GM12865 (cell line): ENCODE measurements at regions not wholly inside any gene's neighbourhood (a gene's known extent, or its start where the extent isn't known, plus 50 kb on each side); places are given as distances from the start of the nearest gene placed in this dataset.

Source experiments
- DNase-seq: peaks from one replicate; pipeline ENCODE4 v3.0.0; 2010; ENCODE audit warnings: low read depth
- H3K4me3 ChIP-seq: 2 replicates; pipeline ENCODE4 v1.5.1; 2011; ENCODE audit warnings: mild to moderate bottlenecking, low read depth, low read length, control low read depth
- CTCF ChIP-seq: IDR thresholded peaks from 2 replicates; pipeline ENCODE4 v1.5.1; 2011; ENCODE audit warnings: low read length, control low read depth, low read depth, inconsistent platforms; ENCODE audit not compliant: insufficient read depth; ENCODE audit errors: missing control alignments

DNA sequence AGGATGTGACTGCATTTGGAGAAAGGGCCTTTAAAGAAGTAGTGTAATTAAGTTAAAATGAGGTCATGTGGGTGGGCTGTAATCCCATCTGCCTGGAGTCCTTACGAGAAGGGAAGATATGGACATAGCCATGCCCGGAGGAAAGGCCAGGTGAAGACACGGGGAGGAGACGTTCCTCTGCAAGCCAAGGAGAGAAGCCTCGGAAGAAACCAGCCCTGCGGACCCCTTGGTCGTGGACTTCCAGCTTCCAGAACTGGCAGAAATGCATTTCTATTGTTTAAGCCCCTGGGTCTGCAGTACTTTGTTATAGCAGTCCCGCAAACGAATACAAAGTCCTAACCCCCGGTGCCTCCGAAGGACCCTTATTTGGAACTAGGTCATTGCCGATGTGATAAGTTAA, 87.6 kb upstream of the TAF1B start:
- no peak overlapping the region for H3K4me3 ChIP-seq
- no peak for TF ChIP-seq CTCF

GRCh38 chr2:9756692-9757250, 86.5 kb upstream of the TAF1B start:
- DNase-seq, result no peak
- H3K4me3 ChIP-seq, result no peak overlapping the region
- no peak for TF ChIP-seq CTCF

More for the DNA sequence above, 87.6 kb upstream of the TAF1B start:
- DNase-seq, result no peak

DNA sequence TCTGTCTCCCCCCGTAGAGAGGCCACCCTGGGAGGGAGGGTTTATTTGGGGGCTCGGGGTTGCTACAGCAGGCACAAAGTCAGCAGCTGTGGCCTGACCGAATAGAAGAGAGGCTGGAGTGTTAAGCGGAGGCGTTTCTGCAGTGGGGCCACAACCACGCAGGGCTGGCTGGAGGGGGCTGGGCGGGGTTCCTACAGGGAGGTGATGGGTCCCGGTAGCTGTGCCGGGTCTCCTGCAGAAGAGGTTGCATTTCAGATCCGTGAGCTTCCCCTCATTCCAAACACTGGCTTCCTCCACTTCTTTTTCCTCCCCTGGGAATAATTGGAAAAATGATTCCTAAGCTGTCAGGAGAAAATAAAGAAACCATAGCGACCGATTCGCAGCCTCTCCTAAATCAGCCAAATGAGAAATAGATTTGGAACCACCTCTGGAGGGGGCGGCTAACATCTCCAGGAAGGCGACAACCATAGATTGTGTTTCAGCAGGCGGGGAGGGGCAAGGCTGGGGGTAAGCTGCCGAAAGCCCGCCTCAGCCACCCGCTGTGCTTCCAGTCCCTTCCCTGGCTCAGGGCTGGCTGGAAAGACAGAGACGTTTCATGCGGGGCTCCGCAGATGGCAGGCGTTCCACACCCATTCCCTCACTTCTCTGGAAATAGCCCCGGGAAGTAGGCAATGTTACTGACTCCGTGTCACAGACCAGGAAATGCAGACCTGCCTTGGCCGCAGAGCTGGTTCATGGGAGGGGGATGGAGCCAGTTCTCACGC, 85.6 kb upstream of the TAF1B start:
- DNase-seq, result no peak
- no peak overlapping the region for H3K4me3 ChIP-seq
- no peak for TF ChIP-seq CTCF

GRCh38 chr2:9758741-9759140, 84.5 kb upstream of the TAF1B start:
- no peak for TF ChIP-seq CTCF
- DNase-seq, result no peak
- H3K4me3 ChIP-seq, result no peak overlapping the region

DNA sequence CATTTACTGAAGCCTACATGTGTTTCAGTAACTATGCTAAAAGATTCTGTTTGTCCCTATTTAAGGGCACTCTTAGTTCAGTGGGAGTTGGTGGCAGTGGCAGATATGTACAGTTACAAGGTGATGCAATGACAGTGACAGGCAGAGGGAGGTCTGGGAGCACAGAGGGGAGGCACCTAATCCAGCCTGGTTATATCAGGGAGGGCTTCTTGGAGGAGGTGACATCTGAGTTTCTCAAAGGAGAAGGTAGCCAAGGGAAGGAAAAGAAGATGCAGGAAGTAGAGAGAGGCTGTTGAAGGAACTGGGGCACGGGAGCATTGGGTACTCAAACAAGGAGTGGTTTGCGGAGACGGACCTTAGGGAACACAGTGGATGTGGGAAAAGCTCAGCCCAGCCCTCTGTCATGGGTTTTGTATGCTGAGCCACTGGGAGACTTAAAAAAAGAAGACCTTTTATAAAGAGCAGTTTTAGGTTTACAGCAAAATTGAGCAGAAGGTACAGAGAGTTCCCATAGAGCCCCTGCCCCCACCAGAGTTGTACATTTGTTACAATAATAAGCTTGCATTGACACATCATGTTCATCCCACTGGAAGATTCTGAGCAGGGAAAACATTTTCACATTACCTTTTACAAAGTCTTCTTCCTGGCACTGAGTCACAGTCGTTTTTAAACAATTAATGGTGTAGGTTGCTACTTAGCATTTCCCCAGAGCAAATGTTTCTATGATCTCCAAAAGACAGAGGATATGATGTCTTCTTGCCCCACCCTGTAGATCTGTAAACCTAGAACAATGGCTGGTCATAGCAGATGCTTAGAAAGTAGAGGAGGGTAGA, 83.0 kb upstream of the TAF1B start:
- H3K4me3 ChIP-seq, result no peak overlapping the region
- no peak for DNase-seq
- TF ChIP-seq CTCF, result no peak

GRCh38 chr2:9760902-9761228, 82.4 kb upstream of the TAF1B start:
- no peak overlapping the region for H3K4me3 ChIP-seq
- TF ChIP-seq CTCF, result no peak
- no peak for DNase-seq
